Fibroblast of pulmonary artery (primary cell): ENCODE measurements at regions not wholly inside any gene's neighbourhood (a gene's known extent, or its start where the extent isn't known, plus 50 kb on each side); places are given as distances from the start of the nearest gene placed in this dataset.

Experiments used
- DNase-seq: peaks from one replicate; pipeline ENCODE4 v3.0.0-alpha.2; 2010; ENCODE audit warnings: low read depth
- H3K4me3 ChIP-seq: replicated peaks from 2 replicates; pipeline ENCODE4 v1.5.1; 2011; ENCODE audit warnings: low read depth, mild to moderate bottlenecking, control low read depth, low read length, moderate library complexity
- CTCF ChIP-seq: IDR thresholded peaks from 2 replicates; pipeline ENCODE4 v1.5.1; 2011; ENCODE audit warnings: mild to moderate bottlenecking, control low read depth, low read length, inconsistent platforms; ENCODE audit errors: missing control alignments

- H3K4me3 ChIP-seq, result no peak overlapping the region
- no peak for DNase-seq
- TF ChIP-seq CTCF, result no peak
Measured at GRCh38 chr11:104663190-104664140, 234.8 kb downstream of the CASP12 start.

- H3K4me3 ChIP-seq, result no peak overlapping the region
- no peak for TF ChIP-seq CTCF
- no peak for DNase-seq
Measured at GRCh38 chr11:104661901-104662300, 236.4 kb downstream of the CASP12 start.

- DNase-seq, result no peak
- no peak overlapping the region for H3K4me3 ChIP-seq
- TF ChIP-seq CTCF, result no peak
Measured at GRCh38 chr11:104661471-104661870, 236.8 kb downstream of the CASP12 start.

- DNase-seq, result no peak
- no peak for TF ChIP-seq CTCF
- H3K4me3 ChIP-seq, result no peak overlapping the region
Measured at GRCh38 chr11:104658177-104658576, 240.1 kb downstream of the CASP12 start.

- no peak for TF ChIP-seq CTCF
- H3K4me3 ChIP-seq, result no peak overlapping the region
- no peak for DNase-seq
Measured at GRCh38 chr11:104657083-104657482, 241.2 kb downstream of the CASP12 start.

- no peak for TF ChIP-seq CTCF
- no peak overlapping the region for H3K4me3 ChIP-seq
- no peak for DNase-seq
Measured at GRCh38 chr11:104655066-104655465, 243.2 kb downstream of the CASP12 start.
